OCI-LY3 (cell line): ENCODE measurements at regions not wholly inside any gene's neighbourhood (a gene's known extent, or its start where the extent isn't known, plus 50 kb on each side); places are given as distances from the start of the nearest gene placed in this dataset.

ENCODE experiments used
- CTCF ChIP-seq: fragments of 200-600, 300-600 bp; sonication (generic); IDR thresholded peaks from 2 replicates; pipeline ENCODE4 v1.5.1; 2014; ENCODE audit warnings: antibody characterized with exemption, low read length, low read depth
- EZH2phosphoT487 ChIP-seq: fragments of 200-600 bp; shearing (Covaris generic); IDR thresholded peaks from 2 replicates; pipeline ENCODE4 v1.6.1; 2018; ENCODE audit warnings: antibody characterized with exemption, mixed run types, low read depth

GRCh38 chr6:85124472-85125354 is 325.2 kb upstream of the NT5E start:
- TF ChIP-seq CTCF: no peak
- no peak for TF ChIP-seq EZH2phosphoT487
